Testis (tissue), 2 donors: ENCODE measurements at regions not wholly inside any gene's neighbourhood (a gene's known extent, or its start where the extent isn't known, plus 50 kb on each side); places are given as distances from the start of the nearest gene placed in this dataset.

ENCODE experiments used
- DNase-seq: peaks from one replicate; pipeline ENCODE4 v3.0.0-alpha.2; 2019
- H3K27ac ChIP-seq, 2 donors: fragments of 200-600 bp; sonication (generic); one replicate each; pipeline ENCODE4 v1.5.1; 2019
- H3K27me3 ChIP-seq: fragments of 200-600 bp; sonication (generic); one replicate; pipeline ENCODE4 v1.5.1; 2019
- H3K36me3 ChIP-seq: fragments of 200-600 bp; sonication (generic); one replicate; pipeline ENCODE4 v1.5.1; 2017; ENCODE audit warnings: low read depth; ENCODE audit errors: missing control alignments
- H3K4me1 ChIP-seq: fragments of 200-600 bp; sonication (generic); one replicate; pipeline ENCODE4 v1.5.1; 2019
- H3K4me3 ChIP-seq, 2 donors: fragments of 200-600 bp; sonication (generic); one replicate each; pipeline ENCODE4 v1.5.1; 2017 to 2019
- H3K9me3 ChIP-seq: fragments of 200-600 bp; sonication (generic); one replicate; pipeline ENCODE4 v1.5.1; 2017
- POLR2A ChIP-seq: fragments of 450-650 bp; IDR thresholded peaks from one replicate; pipeline ENCODE4 v1.6.1; 2017; ENCODE audit warnings: antibody characterized with exemption, mild to moderate bottlenecking, moderate library complexity
- WGBS, 2 donors: methylation state at CpG; one replicate each; pipeline ENCODE4 v1.1.5; 2018; 5-methylcytosine and 5-hydroxymethylcytosine counted together
- intact Hi-C: fragments of 100-400 bp; cut with DNase I; formaldehyde crosslinking; loops from one replicate; pipeline ENCODE4 v1.15.1; 2023; ENCODE audit warnings: low total_unique reads
- TF ChIP-seq, protein P1 (sequence below), 3 experiments: fragments of 450-650 bp in 2 of 3; fragments of 200-600 bp in 1 of 3; sonication (generic) in 1 of 3; IDR thresholded peaks; one replicate each; pipeline ENCODE4 v1.5.1; 2016 to 2019; ENCODE audit warnings: antibody characterized with exemption in 3 of 3, mild to moderate bottlenecking in 2 of 3, moderate library complexity in 1 of 3

DNA sequence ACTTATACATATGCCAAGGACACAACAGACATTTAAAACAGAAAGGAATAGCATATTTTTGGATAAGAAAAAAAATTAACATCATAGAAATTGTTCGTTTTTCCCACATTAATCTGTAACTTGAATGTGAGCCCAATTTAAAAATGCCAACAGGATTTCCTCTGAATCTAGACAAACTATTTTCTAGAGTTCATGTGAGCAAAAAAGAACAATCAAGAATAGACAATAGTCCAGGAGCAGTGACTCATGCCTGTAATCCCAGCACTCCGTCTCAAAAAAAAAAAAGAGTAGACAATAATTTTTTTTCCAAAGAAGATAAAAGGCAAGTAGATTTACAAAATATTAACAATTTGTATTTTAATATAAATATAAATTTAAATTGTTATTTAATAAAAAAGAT, 73.7 kb upstream of the DUSP21 start:
- TF ChIP-seq POLR2A, result no peak
- TF ChIP-seq, protein P1, sequence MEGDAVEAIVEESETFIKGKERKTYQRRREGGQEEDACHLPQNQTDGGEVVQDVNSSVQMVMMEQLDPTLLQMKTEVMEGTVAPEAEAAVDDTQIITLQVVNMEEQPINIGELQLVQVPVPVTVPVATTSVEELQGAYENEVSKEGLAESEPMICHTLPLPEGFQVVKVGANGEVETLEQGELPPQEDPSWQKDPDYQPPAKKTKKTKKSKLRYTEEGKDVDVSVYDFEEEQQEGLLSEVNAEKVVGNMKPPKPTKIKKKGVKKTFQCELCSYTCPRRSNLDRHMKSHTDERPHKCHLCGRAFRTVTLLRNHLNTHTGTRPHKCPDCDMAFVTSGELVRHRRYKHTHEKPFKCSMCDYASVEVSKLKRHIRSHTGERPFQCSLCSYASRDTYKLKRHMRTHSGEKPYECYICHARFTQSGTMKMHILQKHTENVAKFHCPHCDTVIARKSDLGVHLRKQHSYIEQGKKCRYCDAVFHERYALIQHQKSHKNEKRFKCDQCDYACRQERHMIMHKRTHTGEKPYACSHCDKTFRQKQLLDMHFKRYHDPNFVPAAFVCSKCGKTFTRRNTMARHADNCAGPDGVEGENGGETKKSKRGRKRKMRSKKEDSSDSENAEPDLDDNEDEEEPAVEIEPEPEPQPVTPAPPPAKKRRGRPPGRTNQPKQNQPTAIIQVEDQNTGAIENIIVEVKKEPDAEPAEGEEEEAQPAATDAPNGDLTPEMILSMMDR (IDR thresholded peaks at IDR 0.05), result no peak
- Histone ChIP-seq H3K4me3 (no peak overlapping the region), H3K9me3 (no peaks in the 10 kb centered on the region), H3K4me1 (no peaks in the 10 kb centered on the region), H3K27ac (no peak overlapping the region), H3K36me3 (no peaks in the 10 kb centered on the region), H3K27me3 (no peaks in the 10 kb centered on the region)
- 48 to 53% methylated on average over 2 of the region's 2 CpGs for WGBS, 2 donors
- no peak for DNase-seq
- intact Hi-C loops, result no loop called here

DNA sequence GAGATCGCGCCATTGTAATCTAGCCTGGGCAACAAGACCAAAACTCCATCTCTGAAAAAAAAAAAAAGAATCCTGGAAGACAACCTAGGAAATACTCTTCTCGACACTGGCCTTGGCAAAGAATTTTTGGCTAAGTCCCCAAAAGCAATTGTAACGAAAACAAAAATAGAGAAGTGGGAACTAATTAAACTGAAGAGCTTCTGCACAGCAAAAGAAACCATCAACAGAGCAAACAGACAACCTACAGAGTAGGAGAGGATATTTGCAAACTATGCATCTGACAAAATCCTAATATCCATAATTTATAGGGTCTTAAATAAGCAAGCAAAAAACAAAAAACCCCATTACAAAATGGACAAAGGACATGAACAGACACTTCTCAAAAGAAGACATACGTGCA, 76.5 kb upstream of the DUSP21 start:
- Histone ChIP-seq H3K4me1 (no peaks in the 10 kb centered on the region), H3K27me3 (no peaks in the 10 kb centered on the region), H3K4me3 (no peak overlapping the region), H3K36me3 (no peaks in the 10 kb centered on the region), H3K9me3 (no peaks in the 10 kb centered on the region), H3K27ac (no peak overlapping the region)
- no peak for DNase-seq
- WGBS, 2 donors, result 51 to 55% methylated on average over 5 of the region's 5 CpGs
- intact Hi-C loops, result no loop called here
- no peak for TF ChIP-seq POLR2A
- TF ChIP-seq, protein P1 (IDR thresholded peaks at IDR 0.05), result no peak

DNA sequence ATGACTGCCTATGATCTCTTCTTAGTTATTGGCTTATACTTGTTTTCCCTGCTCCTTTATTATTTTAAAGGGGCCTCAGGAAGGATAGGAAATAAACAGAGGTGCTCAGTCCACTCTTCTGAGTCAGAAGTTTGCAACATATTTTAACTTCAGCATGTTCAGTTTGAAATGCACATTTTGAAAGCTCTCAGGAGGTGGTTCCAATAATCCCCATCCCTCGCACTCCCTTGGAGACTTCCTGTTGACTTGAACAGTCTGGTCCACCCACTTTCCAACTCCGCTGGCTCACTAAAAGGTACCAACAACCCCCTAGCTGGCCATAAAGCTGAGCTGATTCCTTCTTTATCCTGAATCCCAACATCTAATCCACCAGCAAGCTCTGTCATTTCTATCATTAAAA, 78.3 kb upstream of the DUSP21 start:
- Histone ChIP-seq H3K27ac (no peak overlapping the region), H3K36me3 (no peaks in the 10 kb centered on the region), H3K27me3 (no peaks in the 10 kb centered on the region), H3K9me3 (no peaks in the 10 kb centered on the region), H3K4me3 (no peak overlapping the region), H3K4me1 (no peaks in the 10 kb centered on the region)
- WGBS, 2 donors, result 17 to 57% methylated on average over 2 of the region's 2 CpGs
- no peak for DNase-seq
- intact Hi-C loops, result no loop called here
- TF ChIP-seq, protein P1 (IDR thresholded peaks at IDR 0.05), result no peak
- no peak for TF ChIP-seq POLR2A

DNA sequence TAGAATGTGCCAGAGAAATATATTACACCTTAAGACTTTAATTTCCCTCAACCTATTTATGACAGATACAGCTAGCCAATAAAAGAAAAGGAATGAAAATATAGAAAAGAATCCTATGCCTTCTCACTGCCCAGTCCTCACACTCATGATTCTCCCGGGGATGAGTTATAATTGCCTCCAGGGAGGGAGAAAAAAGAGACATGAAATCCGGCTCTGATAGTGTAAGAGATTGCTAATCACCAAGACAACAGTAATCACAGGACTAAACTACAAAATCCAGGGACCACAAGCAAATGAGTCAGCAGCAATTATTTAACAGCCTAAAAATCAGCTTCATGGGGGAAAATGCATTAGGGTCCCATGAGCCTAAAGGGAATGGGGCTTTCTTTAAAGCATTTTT, 95.9 kb upstream of the DUSP21 start:
- Histone ChIP-seq H3K4me1 (no peaks in the 10 kb centered on the region), H3K4me3 (no peak overlapping the region), H3K9me3 (no peaks in the 10 kb centered on the region), H3K27me3 (no peaks in the 10 kb centered on the region), H3K27ac (no peak overlapping the region), H3K36me3 (no peaks in the 10 kb centered on the region)
- no peak for DNase-seq
- TF ChIP-seq POLR2A, result no peak
- TF ChIP-seq, protein P1 (IDR thresholded peaks at IDR 0.05), result no peak
- 21 to 43% methylated on average over 2 of the region's 2 CpGs for WGBS, 2 donors
- intact Hi-C loops, result no loop called here

DNA sequence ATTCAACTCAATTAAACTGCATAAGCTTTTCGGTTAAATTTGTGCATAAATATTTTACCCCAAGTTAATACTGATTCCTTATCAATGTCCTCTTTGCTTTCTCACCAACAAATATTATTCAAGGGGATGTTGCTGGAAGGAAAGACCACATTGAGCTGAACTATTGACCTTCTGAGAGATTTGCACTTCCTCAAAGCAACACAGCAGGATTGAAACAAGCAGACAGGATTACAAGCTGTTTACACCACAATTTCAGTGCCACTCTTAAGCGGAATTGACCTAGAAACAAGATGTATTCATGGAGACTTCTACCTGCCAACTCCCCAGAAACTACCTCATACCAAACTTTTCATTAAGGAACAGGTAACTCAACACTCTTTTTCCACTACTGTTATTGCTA, 96.5 kb upstream of the DUSP21 start:
- 83 to 89% methylated on average over 2 of the region's 2 CpGs for WGBS, 2 donors
- no peak for TF ChIP-seq POLR2A
- TF ChIP-seq, protein P1 (IDR thresholded peaks at IDR 0.05), result no peak
- DNase-seq, result no peak
- Histone ChIP-seq H3K4me1 (no peaks in the 10 kb centered on the region), H3K36me3 (no peaks in the 10 kb centered on the region), H3K4me3 (no peak overlapping the region), H3K27me3 (no peaks in the 10 kb centered on the region), H3K27ac (no peak overlapping the region), H3K9me3 (no peaks in the 10 kb centered on the region)
- intact Hi-C loops, result no loop called here
